RCC 7860 (cell line): ENCODE measurements at regions not wholly inside any gene's neighbourhood (a gene's known extent, or its start where the extent isn't known, plus 50 kb on each side); places are given as distances from the start of the nearest gene placed in this dataset.
A peak's percentile ranks its signal among the peaks of the same experiment; 100 is the strongest.

ENCODE experiments used
- DNase-seq: peaks from one replicate; pipeline ENCODE4 v3.0.0-alpha.2; 2015; ENCODE audit warnings: low spot score
- FAIRE-seq: peaks from 2 replicates; lab custom pipeline; 2012; peaks lifted over from hg19 to GRCh38; lab: Jason Lieb, UNC

GRCh38 chr5:30104872-30105596, 1088.5 kb upstream of the CDH6 start:
- DNase-seq = no peak
- FAIRE-seq = no peak

DNA sequence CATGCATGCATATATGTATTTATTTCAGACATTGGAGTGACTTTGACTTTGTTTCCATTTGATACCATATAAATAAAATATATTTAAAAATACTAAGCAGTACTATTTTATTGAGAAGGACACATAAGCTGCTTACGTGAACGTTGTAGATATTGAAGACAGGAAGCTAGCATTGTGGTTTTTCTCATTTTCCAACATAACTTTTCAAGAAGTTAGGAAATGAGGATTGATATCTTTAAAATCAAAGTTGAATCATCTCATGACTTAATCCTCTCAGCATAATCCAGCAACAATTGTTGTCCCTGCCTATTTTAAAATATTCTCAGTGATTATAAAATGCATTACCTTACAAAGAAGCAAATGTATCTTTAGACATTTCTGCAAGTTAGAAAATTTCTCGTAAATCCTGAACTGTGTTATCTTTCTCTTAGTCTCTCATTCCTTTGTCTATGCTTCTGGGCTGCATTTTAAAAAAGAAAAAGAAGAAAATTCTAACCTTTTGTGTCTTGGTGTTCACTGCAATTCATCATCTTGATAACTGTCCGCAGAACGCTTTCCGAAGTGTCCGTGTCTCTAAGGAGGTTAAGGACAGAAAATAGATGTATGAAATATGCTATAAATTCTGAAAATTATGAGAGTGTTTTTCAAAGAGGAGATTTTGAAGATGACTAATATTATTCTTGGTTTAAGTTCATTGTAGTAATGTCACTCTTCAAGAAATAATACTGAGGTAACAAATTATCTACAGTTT, 1089.9 kb upstream of the CDH6 start:
- no peak for FAIRE-seq
- DNase-seq = no peak

- DNase-seq = no peak
- peak; percentile 59 for FAIRE-seq
These were observed 1090.4 kb upstream of the CDH6 start for GRCh38 chr5:30103052-30103451.

DNA sequence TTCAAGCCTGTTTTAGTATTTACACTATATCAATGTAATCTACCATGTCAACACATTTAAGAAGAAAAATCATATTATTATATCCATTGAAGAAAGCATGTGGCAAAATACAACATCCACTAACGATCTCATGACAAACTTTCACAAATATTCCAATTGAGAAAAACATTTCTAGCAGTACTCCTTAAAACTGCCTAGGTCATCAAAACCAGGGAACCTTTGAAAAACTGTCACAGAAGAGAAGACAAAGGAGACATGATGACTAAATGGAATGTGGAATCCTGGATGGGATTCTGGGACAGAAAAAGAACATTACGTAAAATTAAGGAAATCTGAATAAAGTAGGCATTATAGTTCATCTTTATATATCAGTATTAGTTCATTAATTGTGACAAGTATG, 1091.3 kb upstream of the CDH6 start:
- DNase-seq = no peak
- FAIRE-seq = no peak

GRCh38 chr5:30100929-30101328, 1092.6 kb upstream of the CDH6 start:
- FAIRE-seq = no peak
- DNase-seq = no peak

DNA sequence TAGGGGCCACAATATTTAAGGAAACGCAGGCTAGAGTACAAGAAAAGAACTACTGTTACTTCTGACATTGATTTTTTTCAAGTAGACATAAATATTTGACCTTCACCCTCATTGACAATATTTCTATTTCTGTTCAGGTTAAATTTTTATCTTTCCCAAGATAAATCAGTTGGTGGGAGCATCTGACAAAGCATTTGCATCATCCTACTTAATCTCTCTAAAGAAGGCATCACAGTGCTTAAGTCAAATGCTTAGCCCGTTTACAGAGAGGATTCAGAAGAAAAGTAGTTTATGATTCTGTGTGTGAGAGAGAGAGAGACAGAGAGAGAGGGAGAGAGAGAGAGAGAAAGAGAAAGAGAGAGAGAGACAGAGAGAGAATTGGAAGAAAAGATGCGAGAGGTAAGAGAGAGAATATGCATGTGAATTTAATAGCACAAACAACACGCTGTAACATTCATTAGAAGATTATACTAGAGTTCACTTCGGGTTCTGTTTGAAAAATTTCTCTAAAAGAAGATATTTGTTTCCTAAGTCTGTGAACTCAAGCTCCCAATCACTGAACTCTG, 1093.3 kb upstream of the CDH6 start:
- no peak for DNase-seq
- FAIRE-seq = no peak

- FAIRE-seq = peak; percentile 18
- DNase-seq = no peak
These were observed 1093.9 kb upstream of the CDH6 start for GRCh38 chr5:30099634-30100033.

- no peak for FAIRE-seq
- no peak for DNase-seq
These were observed 1094.5 kb upstream of the CDH6 start for GRCh38 chr5:30098940-30099339.

DNA sequence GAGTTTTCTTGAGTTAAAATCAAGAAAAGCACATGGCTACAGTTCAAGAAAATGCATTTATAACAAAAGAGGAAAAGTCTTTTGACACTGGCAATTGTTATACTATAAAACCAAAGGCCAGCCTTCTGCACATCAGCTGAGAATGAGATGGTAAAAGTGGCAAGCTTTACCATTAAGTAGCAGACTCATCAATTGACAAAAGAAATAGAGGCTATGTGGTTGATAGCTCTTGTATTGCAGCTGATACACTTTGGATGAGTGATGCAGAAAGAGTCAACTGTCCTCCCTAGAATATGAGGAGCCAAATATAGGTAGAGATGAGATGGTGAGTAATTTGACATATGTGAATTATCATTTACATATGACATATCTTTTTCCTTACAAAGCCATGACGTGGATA, 1100.9 kb upstream of the CDH6 start:
- FAIRE-seq = no peak
- DNase-seq = no peak

- FAIRE-seq (no peak), DNase-seq (no peak)
These were observed 1123.8 kb upstream of the CDH6 start for GRCh38 chr5:30069441-30070263.

GRCh38 chr5:30063503-30063902, 1130.0 kb upstream of the CDH6 start:
- FAIRE-seq (no peak), DNase-seq (no peak)

DNA sequence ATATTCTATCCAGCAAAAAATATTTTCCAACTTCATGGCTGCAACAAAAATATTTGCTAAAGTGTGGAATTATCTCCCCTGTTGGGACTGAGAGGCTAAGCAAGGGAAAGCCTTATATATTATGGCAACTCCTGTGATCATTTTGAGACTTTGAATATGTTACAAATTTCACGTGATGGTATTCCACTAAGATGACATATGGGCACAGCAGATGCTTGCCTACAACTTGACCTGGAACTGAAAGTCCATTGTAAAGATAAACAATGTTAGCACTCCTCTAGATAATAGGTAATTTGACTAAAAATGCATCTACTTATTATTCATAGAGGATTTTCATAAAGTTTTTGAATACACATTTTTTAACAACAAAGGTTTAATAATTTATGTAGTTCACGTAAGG, 1141.5 kb upstream of the CDH6 start:
- DNase-seq (no peak), FAIRE-seq (no peak)

DNA sequence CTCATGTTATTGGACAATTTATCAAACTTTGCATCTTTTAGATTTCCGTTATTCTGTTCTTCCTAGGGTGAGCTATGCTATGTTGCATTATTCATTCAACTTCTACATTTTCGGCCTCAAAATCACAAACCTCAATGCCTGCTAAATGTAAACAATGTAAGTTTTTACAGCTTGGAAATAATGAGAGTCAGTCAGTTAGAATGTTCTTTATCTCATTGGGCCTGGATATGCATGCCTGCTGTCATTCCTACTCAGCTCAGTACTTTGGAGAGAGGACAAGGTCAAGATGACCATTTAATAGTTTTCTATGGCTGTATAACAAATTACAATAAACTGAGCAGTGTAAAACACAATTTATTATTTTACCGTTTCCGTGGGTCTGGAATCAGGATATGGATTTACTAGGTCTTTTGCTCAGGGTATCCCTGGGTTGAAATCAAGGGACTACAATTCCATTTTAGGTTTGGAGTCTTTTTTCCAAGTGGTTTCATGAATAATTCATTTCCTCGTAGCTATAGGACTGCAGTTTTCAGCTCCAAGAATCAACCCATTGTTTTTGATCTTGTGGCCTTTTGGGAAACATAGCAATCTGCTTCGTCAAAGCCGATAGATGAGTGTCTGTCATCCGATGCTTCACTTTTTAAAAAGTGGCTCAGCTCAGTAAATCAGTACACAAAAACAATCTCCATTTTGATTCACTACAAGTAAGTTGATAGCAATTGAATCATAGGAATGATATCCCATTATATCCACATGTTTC, 1143.2 kb upstream of the CDH6 start:
- no peak for FAIRE-seq
- DNase-seq = no peak

GRCh38 chr5:30042677-30043076, 1150.8 kb upstream of the CDH6 start:
- FAIRE-seq (no peak), DNase-seq (no peak)

GRCh38 chr5:30041831-30042385, 1151.6 kb upstream of the CDH6 start:
- FAIRE-seq (no peak), DNase-seq (no peak)

GRCh38 chr5:30041291-30041690, 1152.2 kb upstream of the CDH6 start:
- FAIRE-seq (no peak), DNase-seq (no peak)

GRCh38 chr5:30040488-30041118, 1152.9 kb upstream of the CDH6 start:
- DNase-seq (peak; percentile 54), FAIRE-seq (peak; percentile 77)

- no peak for FAIRE-seq
These were observed 1154.1 kb upstream of the CDH6 start for GRCh38 chr5:30039379-30039778.

GRCh38 chr5:30034870-30035269, 1158.6 kb upstream of the CDH6 start:
- no peak for FAIRE-seq
- no peak for DNase-seq

More at GRCh38 chr5:30039379-30039778, 1154.1 kb upstream of the CDH6 start:
- DNase-seq = no peak

DNA sequence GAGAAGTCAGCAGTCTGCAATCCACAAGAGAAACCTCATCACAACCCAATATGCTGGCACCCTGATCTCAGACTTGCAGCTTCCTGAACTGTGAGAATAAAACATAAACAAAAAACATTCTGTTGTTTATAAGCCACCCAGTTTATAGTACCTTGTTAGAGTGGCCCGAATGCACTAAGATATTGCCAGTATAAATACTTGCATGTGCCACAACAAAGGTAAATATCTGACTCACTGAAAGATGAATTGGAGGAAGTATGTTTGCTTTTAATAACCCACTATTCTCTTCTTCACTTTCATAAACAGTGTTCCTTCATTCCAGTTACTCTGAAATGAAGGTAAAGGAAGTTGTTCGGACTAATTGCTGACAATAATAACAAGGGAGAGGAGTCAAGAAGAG, 1163.4 kb upstream of the CDH6 start:
- FAIRE-seq (no peak), DNase-seq (no peak)
